Erythroblast (primary cell): ENCODE measurements at regions not wholly inside any gene's neighbourhood (a gene's known extent, or its start where the extent isn't known, plus 50 kb on each side); places are given as distances from the start of the nearest gene placed in this dataset.

Experiments used
- GATA1 ChIP-seq: IDR thresholded peaks from 2 replicates; pipeline ENCODE4 v1.6.1; 2011; ENCODE audit warnings: low read depth, mild to moderate bottlenecking, control low read depth, low read length, moderate library complexity
- POLR2A ChIP-seq: IDR thresholded peaks from 2 replicates; pipeline ENCODE4 v1.6.1; 2011; ENCODE audit warnings: mild to moderate bottlenecking, low read length

DNA sequence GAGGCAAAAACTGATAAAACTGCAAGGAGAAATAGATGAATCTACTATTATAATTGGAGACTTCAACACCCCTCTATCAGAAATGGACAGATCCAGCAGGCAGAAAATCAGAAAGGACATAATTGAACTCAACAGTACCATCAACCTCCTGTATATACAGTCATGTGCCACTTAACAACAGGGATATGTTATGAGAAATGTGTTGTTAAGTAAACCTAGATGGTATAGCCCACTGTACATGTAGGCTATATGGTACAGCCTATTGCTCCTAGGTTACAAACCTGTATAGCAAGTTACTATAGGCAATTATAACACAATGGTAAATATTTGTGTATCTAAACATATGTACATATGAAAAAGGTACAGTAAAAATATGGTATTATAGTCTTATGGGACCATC is 66.8 kb upstream of the PHF21A start:
- no peak for TF ChIP-seq POLR2A
- TF ChIP-seq GATA1 = no peak
